PC-3 (cell line): ENCODE measurements at regions not wholly inside any gene's neighbourhood (a gene's known extent, or its start where the extent isn't known, plus 50 kb on each side); places are given as distances from the start of the nearest gene placed in this dataset.

ENCODE experiments used
- EZH2 ChIP-seq: fragments of 300-600 bp; sonication (generic); IDR thresholded peaks from one replicate; pipeline ENCODE4 v1.6.1; 2017; ENCODE audit warnings: antibody characterized with exemption, mild to moderate bottlenecking, low read length; ENCODE audit not compliant: unreplicated experiment
- EZH2phosphoT487 ChIP-seq: fragments of 300-600 bp; sonication (generic); IDR thresholded peaks from 2 replicates; pipeline ENCODE4 v1.6.1; 2018; ENCODE audit warnings: mild to moderate bottlenecking, antibody characterized with exemption, low read length, borderline replicate concordance
- TF ChIP-seq, protein P1 (sequence below): fragments of 300-600 bp; sonication (generic); conservative IDR thresholded peaks from 2 replicates; pipeline ENCODE4 v1.5.1; 2017; ENCODE audit warnings: antibody characterized with exemption, low read depth, mild to moderate bottlenecking, low read length

GRCh38 chr9:74443036-74443750 lies 53.9 kb upstream of the RORB start:
- TF ChIP-seq, protein P1, sequence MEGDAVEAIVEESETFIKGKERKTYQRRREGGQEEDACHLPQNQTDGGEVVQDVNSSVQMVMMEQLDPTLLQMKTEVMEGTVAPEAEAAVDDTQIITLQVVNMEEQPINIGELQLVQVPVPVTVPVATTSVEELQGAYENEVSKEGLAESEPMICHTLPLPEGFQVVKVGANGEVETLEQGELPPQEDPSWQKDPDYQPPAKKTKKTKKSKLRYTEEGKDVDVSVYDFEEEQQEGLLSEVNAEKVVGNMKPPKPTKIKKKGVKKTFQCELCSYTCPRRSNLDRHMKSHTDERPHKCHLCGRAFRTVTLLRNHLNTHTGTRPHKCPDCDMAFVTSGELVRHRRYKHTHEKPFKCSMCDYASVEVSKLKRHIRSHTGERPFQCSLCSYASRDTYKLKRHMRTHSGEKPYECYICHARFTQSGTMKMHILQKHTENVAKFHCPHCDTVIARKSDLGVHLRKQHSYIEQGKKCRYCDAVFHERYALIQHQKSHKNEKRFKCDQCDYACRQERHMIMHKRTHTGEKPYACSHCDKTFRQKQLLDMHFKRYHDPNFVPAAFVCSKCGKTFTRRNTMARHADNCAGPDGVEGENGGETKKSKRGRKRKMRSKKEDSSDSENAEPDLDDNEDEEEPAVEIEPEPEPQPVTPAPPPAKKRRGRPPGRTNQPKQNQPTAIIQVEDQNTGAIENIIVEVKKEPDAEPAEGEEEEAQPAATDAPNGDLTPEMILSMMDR: no peak
- TF ChIP-seq EZH2phosphoT487: no peak
- no peak for TF ChIP-seq EZH2
